GM21381 (cell line): ENCODE measurements at regions not wholly inside any gene's neighbourhood (a gene's known extent, or its start where the extent isn't known, plus 50 kb on each side); places are given as distances from the start of the nearest gene placed in this dataset.

Experiments used
- ATAC-seq: cut with Tn5 transposase; IDR thresholded peaks from one replicate; pipeline ENCODE4 v1.9.1; 2021; ENCODE audit warnings: mild to moderate bottlenecking, moderate library complexity; ENCODE audit not compliant: unreplicated experiment

GRCh38 chr9:115599898-115600297, 481.9 kb upstream of the TNC start:
- no peak for ATAC-seq

DNA sequence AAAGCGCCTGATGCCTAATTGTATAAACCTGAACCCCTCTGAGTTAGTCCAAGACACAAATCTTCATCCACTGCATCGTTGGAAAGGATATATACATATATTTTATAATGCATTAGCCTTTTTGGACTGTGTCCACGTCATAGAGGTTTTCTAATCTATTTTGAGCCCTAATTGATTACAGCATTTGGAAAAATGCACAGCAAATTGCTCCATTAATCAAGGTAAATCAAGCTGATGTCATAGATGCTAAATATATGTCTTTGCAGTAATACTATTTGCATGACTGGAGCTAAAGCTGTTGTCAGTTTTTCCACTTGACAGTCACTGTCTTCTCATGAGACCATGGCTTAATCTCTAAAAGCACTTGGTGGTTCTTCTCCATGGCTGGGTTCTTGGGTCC, 483.5 kb upstream of the TNC start:
- no peak for ATAC-seq

GRCh38 chr9:115604831-115605483, 487.0 kb upstream of the TNC start:
- ATAC-seq: no peak

DNA sequence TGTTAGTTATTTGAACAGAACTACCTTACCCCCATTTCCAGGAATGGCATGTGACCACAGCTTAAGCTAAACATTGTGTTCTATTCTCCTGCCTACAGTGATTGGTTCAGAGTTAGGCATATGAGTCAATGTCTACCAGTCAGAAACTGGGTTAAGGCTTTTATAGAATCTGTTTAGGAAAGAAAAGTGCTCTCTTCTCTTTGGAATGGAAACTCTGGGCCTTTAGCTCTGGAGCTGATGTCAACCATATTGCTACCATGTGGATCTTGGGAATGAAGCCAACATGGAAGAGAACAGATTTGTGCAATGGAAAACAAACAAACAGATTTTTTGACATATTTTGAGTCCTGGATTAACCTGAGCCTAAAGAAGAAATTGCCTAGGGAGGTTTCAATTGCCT, 488.9 kb upstream of the TNC start:
- no peak for ATAC-seq

GRCh38 chr9:115614326-115614999, 496.5 kb upstream of the TNC start:
- no peak for ATAC-seq

DNA sequence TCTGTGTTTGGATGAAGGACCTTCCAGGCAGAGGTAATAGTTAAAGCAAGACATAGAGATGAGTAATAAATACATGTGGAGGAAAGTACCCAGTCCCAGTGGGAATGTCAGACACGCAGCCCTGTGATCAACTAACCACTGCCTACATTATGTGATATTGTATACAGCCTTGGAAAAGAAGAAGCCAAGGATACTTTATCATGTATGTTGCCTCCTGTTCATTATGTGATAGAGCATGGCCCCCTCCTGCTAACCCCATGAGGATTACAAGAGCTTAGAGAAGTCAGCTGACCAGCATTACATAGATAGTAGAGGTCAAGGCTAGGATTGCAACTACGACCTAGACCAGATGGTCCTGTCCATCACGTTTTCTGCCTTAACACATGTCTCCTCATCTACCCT, 497.0 kb upstream of the TNC start:
- no peak for ATAC-seq

DNA sequence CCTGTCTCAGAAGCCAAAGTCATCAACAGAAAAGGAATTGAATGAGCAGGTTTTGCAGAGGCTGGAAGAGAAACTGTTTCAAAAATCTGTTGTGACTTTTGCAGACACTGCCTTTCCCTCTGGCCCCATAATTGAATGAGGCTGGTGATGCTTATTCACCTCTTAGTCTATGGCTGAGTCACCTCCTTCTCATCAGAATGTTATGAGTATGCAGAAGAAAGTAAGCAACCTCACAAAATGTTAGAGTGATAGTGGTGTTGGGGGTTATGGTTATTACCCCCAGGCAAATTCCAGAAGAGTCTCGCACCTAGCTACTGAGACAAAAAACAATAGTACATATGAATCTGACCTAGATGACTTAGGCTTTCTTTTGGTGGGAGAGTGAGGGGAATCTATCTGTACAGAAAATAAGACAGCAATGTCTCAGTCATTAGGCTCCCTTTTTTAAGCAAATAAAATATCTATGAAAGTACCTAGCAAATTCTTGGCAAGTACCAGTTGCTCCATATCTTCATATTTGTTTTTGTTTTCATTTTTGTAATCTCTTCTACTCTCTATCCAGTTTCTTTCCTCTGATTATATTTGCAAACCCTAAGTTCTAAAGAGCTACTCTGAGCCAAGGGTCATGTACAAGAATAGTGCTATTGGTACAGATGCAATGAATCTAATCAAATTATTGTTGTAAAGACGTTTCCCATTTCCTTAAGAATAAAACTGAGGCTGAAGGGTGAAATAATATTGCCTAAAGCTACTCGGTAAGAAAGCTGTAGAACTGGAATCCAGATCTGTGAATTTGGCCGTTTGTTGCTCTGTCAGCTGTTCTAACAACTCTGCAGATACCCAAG, 498.1 kb upstream of the TNC start:
- ATAC-seq: no peak

- no peak for ATAC-seq
These were observed 498.8 kb upstream of the TNC start for GRCh38 chr9:115616666-115617239.

DNA sequence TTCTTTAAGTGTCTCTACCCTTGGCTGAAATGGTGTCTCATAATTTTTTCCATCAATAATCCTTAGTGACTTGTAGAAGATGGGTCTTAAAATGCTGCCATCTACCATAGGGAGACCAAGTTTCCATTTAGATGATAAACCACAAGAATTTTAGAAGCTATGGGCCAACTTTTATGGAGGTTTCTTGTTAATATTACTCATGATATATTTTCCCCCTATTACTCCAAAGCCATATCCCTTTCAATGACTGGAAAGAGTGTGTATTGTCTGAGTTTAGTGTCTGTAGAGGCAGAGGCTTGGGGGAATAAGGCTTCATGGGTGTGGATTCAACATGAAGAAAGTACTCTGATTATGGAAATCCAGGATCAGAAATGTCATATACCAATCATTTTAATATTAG, 507.3 kb upstream of the TNC start:
- no peak for ATAC-seq

DNA sequence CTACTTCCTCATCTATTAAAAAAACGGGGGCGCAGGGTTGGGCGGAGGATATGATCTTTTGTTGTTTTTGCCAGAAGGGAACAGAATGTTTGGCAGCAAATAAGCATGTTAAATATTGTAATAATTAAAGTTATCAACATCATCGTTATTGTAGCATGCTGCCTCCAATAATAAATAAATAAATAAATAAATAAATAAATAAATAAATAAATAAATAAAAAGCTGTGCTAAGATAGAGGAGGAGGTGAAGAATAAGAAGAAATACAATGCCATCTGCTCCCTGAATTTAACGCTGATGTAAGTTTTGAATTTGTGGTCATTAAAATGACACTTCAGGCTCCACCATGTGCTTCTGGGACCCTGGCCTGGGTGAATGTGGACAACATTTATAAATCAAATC, 508.0 kb upstream of the TNC start:
- ATAC-seq: no peak

DNA sequence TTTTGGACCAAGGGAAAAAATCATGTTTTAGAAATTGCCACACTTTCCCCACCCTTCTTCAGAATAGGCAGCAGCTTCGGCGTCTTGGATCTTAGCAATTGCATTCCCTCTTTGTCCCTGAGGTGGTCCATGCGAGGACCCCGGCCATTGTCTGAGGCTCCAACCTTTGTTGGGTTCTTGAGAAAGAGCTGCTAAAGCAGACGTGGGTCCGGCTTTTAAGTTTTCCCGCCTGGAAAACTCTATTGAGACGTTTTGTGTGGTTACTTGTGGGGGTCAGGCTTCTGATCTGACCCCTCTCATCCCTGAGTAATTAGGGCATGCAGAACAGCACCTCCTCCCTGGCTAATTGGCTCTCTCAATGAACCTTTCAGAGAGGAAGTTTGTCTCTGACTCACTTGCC, 509.6 kb upstream of the TNC start:
- no peak for ATAC-seq

DNA sequence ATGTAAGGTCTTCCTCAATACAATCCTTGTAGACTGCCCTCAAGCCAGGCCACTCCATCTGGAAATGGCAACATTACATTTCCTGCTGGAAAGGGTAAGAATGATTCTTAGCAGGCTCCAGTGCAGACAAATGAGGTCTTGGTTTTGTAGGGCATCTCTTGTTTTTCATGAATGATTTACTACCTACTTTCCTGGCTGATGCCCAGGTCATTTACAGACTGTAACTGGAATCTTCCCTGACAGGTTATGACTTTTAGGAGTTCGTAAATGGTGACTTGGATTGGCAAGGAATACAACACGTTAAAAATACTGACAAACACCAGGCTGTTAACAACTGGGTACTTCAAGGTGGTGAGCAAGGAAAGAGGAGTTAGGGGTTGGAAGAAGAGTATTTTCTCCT, 510.5 kb upstream of the TNC start:
- no peak for ATAC-seq

DNA sequence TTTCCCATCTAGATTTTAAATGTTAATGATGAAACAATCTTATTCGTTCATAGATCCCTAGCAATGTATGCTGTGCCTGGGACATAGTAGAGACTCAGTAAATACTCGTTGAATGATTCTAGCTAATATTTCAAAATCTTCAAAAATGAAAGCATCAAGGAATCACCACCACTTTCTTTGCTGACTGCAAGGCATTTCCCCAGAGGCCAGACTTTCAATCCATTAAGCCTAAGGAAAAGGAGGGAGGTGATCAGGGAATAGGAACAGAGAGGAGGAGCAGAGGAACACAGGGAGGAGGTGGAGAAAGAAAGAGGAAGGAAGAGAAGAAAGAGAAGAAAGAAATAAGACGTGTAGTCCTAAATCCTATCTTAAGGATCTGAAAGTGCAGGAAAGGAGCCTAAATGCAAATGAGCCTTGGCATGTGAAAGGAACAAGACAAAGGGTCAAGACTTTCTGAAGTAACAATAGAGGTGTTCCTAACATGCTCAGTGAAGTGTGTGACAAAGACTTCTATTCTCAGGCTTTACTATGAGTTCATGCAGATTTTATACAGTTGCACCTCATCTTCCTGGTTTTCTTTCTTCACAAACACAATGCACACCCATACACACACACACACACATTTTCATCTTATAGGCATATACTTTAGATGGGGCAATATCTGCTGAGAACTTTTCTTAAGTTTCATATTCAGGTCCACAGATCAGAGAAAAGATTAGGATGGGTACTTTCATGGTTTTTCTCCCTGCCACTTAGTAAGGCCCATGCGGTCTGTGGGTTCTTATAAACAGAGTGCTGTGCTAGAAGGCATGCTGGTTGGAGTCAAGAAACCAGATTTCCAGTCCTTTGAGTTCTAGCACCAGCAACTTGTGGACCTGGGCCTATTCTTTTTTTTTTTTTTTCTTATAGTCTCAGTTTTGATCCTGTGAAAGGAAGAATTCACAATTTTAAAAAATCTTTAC, 512.2 kb upstream of the TNC start:
- no peak for ATAC-seq

DNA sequence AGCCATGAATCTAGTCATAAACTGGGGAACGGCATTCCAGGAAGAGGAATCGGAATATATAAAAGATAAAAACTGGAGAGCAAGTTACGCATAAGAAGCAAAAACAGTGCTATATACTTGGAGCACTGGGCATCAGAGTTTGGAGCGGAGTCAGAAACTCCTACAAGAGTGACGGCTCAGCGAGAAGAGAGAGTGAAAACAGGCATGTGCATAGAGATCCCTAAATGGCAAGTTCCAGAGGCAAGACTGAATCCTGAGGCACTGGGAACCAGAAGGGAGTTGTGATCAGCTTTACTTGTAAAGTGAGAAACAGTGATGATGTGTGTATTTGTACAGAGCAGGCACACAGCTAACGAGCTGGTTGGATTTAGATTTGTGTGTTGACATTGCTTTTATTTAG, 514.4 kb upstream of the TNC start:
- no peak for ATAC-seq

DNA sequence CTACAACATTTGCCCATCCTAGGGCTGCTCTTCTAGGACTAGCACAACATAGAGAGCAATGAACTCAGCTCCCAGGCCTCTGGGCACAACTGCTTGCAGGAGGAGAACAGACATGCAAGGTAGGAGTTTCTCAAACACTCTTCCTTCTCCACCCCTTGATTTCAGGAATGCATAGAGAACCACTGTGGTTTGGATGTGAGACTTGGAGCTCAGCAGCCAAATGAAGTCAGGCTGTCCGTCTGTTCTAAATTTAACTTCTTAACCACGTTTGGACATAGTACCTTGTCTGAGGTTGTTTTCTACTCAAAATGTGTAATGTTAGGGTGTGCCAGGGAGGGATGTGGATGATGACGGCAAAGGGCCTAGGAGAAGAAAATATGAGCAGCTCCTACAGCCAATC, 515.1 kb upstream of the TNC start:
- ATAC-seq: no peak

DNA sequence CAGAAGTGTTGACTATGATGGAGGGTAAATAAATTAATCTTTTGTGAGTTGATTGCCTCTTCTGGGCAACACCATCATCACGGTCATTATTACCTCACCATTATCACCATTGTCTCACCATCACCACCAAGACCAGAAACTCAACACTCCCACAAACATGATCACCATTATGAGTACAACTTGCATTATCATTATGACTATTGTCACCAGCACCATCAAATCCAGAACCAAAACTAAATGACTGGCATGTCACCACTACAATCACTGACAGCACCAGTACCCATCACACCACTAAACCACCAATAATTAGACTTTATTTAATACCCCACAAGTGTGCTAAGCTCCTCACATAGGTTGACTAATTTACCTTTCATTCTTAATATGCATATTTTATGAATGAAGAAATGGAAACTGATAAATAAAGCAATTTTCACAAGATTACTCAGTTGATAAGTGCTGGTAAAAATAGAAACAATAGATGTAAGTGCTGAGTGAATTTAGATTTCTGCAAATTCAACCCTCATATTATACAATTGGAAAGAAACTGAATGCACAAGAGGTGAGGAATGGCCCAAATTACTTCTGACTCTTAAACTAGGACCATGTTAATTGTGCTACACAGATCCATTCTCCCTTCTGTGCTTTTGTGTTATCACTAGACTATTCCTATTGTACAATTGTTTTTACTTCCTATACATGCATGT, 517.8 kb upstream of the PAPPA start:
- ATAC-seq: no peak

- no peak for ATAC-seq
These were observed 517.0 kb upstream of the PAPPA start for GRCh38 chr9:115636596-115636995.

- ATAC-seq: no peak
These were observed 515.9 kb upstream of the PAPPA start for GRCh38 chr9:115637661-115638060.

DNA sequence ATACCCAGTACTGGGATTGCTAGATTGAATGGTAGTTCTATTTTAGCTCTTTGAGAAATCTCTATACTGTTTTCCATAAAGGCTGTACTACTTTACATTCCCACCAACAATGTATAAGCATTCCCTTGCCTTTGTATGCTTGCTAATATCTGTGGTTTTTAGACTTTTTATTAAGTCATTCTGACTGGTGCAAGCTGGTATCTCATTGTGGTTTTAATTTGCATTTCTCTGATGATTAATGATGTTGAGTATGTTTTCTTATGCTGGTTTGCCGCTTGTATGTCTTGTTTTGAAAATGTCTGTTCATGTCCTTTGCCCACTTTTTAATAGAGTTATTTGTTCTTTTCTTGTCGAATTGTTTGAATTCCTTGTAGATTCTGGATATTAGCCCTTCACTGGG, 512.7 kb upstream of the PAPPA start:
- ATAC-seq: no peak

GRCh38 chr9:115642285-115642684, 511.3 kb upstream of the PAPPA start:
- ATAC-seq: no peak
